HG02623 (cell line): ENCODE measurements at regions not wholly inside any gene's neighbourhood (a gene's known extent, or its start where the extent isn't known, plus 50 kb on each side); places are given as distances from the start of the nearest gene placed in this dataset.
A peak's percentile ranks its signal among the peaks of the same experiment; 100 is the strongest.
"Not testable (repeated sequence)": the region's sequence is repeated elsewhere in the genome, so short reads cannot be mapped to it uniquely, and the experiment has no call there.

Experiments used
- ATAC-seq: cut with Tn5 transposase; IDR thresholded peaks from one replicate; pipeline ENCODE4 v1.9.1; 2021; ENCODE audit warnings: moderate library complexity; ENCODE audit not compliant: unreplicated experiment

DNA sequence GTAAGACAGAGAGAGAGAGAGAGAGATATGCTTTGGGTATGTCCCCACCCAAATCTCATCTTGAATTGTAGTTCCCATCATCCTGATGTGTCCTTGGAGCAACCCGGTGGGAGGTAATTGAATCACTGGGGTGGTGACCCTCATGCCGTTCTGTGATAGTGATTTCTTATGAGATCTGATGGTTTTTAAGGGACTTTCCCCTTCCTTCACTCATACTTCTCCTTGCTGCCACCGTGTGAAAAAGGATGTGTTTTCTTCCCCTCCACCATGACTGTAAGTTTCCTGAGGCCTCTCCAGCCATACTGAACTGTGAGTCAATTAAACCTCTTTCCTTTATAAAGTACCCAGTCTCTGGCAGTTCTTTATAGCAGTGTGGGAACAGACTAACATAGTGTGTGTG is 60.3 kb downstream of the EOMES start:
- no peak for ATAC-seq

GRCh38 chr3:27659279-27660021 is 62.7 kb downstream of the EOMES start:
- peak; percentile 71 for ATAC-seq

DNA sequence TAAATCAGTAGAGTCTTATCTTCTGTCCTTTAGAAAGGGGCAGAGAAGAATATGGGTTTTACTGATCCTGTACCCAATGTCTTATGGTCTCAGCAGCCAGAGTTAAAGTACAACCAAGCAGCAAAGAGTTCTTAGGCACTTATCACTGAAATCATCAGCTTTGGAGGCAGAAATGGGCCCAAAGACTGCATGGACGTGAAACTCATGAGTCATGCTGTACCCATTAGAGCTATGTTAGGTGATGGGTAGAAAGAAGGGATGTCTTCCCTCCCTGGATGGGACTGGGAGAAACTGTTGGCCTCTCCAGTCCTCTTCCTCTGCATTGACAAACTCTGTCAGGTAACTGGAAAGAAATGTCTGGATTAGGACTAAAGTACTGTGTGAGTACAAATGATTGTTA is 63.4 kb downstream of the EOMES start:
- ATAC-seq: no peak

DNA sequence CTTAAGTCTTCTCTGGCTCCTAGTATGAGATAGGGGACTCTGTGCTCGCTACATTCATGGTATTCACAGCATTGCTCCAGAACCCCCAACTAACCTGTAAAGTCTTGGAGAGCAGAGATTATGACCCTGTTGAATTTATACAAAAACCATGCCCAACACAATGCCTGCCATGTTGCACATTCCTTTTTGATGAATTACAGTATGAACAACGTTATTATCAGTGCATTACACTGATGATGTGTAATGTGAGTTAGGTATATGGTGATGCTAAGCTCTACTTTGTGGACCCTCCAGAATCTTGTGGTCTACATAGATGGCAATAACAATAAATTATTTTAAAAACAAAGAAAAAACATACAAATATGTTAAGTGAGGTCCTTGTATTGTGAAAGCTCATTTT is 64.3 kb downstream of the EOMES start:
- no peak for ATAC-seq

- ATAC-seq: no peak
These were observed 64.7 kb downstream of the EOMES start for GRCh38 chr3:27657404-27657803.

GRCh38 chr3:27656790-27657189 is 65.3 kb downstream of the EOMES start:
- ATAC-seq: no peak

- no peak for ATAC-seq
These were observed 66.6 kb downstream of the EOMES start for GRCh38 chr3:27655547-27655946.

- ATAC-seq: no peak
These were observed 68.1 kb downstream of the EOMES start for GRCh38 chr3:27653803-27654558.

GRCh38 chr3:27649277-27649676 is 72.8 kb downstream of the EOMES start:
- ATAC-seq: no peak

DNA sequence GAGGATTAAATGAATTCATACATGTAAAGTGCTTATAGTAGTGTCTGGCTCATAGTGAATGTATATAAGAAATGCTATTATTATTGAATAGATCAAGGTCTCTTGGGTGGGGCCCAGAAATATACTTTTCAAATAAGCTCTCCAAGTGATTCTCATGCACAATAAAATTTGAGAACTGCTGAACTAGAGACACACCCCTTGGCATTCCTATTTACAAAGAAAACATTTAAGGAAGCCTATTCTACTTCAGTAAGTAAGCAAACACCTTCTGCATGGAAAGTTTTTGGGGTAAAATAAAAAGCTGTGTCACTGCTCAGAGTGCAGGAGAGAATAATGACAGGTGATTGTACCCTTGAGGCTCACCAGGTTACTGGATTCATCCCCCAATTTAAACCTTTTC is 75.2 kb downstream of the EOMES start:
- ATAC-seq: no peak

DNA sequence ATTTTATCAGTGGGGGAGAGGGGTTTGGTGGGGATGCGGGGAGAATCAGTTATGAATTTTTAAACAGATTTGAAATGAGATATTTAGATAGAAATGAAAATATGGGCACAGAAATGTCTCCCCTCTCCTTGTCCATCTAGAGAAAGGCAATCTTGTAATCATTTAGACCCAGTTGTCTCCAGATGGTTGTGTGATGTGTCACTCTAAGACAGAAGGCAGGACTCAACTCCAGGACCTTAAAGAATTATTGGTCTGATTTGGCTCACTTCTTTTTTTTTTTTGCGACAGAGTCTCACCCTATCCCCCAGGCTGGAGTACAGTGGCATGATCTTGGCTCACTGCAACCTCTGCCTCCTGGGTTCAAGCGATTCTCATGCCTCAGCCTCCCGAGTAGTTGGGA is 77.2 kb downstream of the EOMES start:
- ATAC-seq: no peak

GRCh38 chr3:27643355-27643754 is 78.8 kb downstream of the EOMES start:
- ATAC-seq: no peak

DNA sequence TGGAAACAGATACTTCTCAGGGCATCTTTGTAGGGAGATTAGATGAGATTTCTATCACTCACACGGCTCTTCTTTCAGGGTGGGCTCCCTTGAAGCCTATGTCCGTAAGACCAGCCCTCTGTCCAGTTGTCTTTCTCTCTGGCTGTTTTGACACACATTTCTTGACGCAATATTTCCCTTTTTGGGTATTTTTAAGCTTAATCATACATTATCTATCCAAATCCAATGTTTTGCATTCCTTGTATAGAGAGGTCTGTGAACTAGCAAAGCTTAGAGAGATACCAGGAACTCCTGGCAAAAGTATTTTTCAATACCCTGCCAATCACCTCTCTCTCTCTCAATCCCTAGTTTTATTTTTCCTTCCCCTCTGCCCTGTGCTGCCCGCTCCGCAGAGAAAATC is 79.3 kb downstream of the EOMES start:
- no peak for ATAC-seq

GRCh38 chr3:27641888-27642601 is 80.1 kb downstream of the EOMES start:
- no peak for ATAC-seq

GRCh38 chr3:27641271-27641800 is 80.8 kb downstream of the EOMES start:
- ATAC-seq: no peak

DNA sequence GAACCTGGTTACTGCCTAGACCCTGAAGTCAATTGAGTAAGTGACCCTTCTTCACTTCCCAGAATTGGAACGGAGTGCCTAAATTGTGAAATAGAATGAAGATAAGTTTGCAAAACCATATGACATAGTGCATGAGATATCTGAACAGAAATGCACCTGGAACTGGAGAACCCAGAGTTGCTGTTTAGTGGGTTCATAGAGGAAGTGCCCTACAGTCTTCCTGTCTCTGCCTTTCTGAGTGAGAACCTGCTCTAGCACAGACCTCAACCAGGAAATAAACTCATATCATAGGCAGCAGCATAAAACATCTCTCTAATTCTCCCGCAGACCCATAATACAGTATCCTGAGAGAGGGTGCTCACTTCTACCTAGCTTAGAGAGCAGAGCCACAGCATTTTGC is 82.9 kb downstream of the EOMES start:
- ATAC-seq: no peak

- no peak for ATAC-seq
These were observed 83.5 kb downstream of the EOMES start for GRCh38 chr3:27638594-27638993.

DNA sequence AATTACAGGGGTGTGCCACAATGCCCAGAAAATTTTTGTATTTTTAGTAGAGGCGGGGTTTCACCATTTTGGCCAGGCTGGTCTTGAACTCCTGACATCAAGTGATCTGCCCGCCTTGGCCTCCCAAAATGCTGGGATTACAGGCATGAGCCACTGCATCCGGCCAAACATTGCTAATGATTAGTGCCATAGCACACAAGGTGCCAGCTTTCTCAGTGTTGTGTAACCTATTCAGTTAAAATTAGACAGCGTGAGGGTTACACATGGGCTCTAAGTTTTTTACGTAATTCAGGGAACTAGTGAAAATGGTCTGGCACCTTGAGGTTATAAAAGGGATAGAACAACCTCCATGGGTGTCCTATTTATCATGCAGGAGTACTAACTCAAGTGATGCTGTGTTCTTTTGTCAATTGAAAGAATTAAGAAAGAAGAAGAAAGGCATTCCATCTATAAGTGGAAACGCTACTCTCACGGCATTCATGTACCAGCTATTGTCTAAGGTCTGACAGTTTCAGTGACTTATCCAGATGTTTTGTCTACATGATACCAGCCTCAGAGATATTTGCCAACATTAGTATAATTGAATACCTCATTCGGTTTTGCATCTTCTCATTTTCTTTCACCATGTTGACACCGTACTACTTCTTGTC is 84.7 kb downstream of the EOMES start:
- ATAC-seq: no peak

- ATAC-seq: not testable (repeated sequence)
These were observed 87.1 kb downstream of the EOMES start for GRCh38 chr3:27635006-27635405.

- ATAC-seq: peak; percentile 22
These were observed 88.9 kb downstream of the EOMES start for GRCh38 chr3:27633224-27633545.
